Activated CD4-positive, CD25-positive, alpha-beta regulatory T cell treated with anti-CD3 and anti-CD28 coated beads, Interleukin-2, amount 50 U/mL, for 16 hours (primary cell): ENCODE measurements at regions not wholly inside any gene's neighbourhood (a gene's known extent, or its start where the extent isn't known, plus 50 kb on each side); places are given as distances from the start of the nearest gene placed in this dataset.

Experiments
- DNase-seq: peaks from one replicate; pipeline ENCODE4 v3.0.0-alpha.2; 2020; ENCODE audit warnings: low read depth, low spot score

DNA sequence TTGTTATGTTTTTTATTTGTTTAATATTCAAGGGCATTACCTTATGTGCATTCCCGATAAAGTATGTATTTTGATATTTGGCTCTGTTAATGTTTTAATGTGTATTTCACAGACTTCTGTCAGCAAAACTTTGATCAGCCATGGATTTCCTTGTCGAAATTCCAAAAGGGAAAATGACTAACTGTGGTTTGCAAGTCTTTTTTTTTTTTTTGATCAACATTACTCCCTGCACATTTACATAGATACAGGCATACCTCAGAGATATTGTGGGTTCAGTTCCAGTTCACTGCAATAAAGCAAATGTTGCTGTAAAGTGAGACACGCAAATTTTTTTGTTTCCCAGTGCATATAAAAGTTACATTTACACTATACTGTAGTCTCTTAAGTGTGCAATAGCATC lies 351.9 kb downstream of the CXCL12 start:
- DNase-seq: no peak

GRCh38 chr10:44032216-44032615 lies 352.7 kb downstream of the CXCL12 start:
- DNase-seq: no peak

- DNase-seq: no peak
Measured at GRCh38 chr10:44030738-44031137, 354.2 kb downstream of the CXCL12 start.

DNA sequence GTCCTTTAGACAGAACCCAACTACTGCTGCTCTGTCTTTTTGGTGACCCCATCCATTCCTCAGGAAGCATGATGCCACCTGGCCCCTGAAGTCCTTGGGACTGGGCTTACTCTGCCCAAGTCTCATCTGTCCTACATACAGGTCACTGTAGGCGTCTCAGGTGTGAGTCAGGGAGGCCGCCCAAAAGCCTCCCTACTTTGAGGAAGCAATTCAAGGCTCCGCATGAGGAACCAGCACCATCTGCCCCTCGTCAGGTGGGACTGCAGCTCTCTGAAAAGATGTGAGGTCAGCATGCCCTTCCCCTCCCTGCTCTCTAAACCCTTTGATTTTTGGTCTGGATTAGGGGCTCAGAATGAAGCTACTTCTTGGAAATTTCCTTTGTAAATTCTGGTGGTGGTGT lies 354.8 kb downstream of the CXCL12 start:
- DNase-seq: no peak

GRCh38 chr10:44028384-44029137 lies 356.3 kb downstream of the CXCL12 start:
- no peak for DNase-seq

GRCh38 chr10:44024356-44025116 lies 360.4 kb downstream of the CXCL12 start:
- DNase-seq: no peak

DNA sequence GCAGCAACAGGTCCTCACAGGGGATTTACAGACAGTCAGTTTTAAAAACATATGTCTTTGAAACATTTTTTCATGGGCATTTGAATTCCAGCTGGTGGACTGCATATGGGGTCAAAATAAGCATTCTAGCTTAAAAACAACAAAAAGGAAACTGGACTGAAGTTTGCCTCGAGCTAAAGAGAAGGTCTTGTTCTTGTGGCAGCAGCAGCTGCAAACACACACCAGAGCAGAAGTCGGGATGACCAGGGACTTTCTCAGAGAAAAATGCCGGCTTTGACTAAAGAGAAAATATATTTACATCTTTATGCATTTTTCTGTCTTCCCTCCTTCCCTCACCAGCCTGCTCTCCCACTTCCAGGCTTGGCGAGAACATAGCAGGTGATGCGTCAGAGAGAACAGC lies 361.4 kb downstream of the CXCL12 start:
- DNase-seq: no peak

DNA sequence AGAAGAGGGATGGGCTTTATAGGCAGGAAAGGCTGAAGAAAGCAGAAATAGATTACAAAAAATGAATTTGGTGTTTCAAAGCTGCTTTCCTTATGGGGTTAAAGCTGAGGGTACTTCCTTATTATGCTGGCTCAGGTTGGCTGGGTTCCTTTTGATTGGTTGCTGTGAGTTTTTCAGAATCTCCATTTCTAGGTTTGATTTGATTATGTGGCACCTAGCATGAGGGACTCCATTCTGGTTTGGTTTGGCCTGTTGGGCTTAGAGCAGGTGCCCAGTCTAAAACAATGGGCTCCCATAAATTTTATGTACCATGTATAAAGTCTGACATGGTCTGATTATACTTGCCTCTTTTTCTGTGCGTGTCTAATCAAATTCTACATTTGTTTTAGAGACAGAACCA lies 362.7 kb downstream of the CXCL12 start:
- no peak for DNase-seq

GRCh38 chr10:44020322-44021111 lies 364.4 kb downstream of the CXCL12 start:
- DNase-seq: no peak

GRCh38 chr10:44017483-44018145 lies 367.3 kb downstream of the CXCL12 start:
- no peak for DNase-seq

DNA sequence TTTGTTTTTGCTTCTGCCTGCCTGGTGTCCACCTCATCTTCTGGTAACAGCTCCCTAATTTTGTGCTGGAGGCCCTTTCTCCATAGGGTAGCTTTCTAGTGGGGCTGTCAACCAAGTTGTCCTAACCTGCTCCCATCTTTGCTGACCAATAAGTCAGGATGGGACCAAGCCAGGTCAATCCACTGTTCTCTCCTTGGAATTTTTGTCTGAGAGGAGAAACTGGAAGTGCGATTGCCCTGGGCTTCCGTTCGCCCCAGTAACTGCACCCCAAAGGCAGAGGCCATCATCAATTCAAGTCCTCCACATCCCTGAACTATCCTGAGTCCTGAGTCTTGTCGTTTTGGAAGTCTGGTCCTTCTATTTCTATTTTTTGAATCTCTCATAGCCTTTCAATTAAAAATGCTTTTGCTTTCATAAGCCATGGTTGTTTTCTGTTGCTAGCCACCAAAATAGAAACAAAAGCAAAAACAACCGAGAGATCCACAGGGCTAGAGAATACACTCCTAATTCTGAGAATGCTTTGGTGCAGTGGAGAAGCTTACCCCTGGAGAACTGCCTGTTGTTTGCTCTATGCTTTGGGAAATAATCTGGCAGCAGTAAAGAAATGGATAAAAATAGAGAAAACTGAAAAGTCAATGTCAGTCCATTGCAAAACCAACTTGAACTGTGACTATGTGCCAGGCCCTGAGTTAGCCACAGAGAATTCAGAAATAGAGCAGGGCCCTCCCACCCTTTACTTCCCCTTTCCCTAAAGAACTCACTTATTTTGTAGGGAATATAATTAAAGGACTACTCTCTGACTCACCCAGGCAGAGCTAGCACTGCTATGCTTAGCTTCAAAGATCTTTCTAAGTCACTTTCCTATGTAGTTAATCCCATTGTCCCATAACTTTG lies 368.1 kb downstream of the CXCL12 start:
- DNase-seq: no peak

DNA sequence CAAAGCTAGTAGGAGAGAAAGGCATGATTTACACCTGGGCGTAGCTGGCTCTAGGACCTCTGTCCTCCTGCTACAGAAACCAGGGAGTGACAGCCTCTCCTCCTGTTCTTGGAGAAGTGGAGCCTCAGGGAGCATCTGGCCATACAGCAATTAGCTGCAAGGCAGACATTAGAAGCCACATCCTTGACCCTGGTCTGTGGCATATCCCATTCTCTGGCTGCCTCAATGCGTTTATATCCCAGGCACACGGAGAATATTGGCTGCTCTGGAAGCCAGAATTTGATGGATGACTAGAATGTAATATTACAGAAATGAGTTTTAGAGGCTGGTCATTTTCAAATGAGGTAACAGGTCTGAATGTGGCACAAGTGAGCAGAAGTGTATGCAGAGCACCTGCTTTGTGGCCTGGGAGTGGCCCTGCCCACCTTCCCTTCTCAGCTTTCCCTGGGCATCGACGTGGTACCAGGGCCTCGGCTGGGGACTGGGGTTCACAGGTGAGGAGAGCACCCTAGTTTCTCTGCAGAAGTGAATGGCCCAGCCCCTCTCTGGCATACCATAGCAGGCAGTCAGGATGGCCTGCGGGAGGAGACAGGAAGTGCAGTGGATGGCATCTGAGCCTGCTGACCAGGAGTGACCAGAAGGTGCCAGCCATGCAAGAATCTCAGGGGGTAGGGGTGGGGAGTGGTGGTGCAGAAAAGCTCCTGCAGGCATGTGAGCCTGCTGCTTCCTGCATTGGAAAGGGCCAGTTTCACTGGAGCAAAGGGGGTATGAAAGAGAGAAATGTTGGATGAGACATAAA lies 367.2 kb upstream of the ZNF32 start:
- DNase-seq: no peak

DNA sequence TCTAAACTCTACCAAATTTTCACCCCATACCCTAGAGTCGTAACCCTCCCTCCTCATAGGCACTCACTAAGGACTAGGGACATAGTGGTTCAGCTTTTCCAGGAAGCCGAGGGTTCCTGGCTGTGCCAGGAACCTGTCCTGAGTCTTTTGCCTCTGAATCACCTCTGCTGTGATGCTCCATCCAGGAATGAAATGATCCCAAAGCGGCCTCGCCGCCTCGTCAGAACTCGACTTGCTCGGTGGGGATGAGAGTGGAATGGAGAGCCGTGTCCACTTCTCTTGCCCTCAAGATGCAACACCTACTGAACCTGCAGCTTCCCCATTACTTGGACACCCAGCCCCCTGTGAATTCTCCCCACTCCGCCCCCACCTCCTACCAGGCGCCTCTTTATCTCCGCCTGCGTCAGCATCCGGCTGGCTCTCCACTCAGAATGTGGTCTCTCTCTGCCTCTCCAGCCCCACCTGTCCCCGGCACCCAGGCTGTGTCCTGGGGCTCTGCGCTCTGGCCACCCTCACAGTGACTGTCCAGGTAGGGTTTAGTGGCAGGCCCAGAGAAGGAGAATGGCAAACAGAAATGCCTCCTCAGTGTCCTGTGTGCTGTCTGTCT lies 366.1 kb upstream of the ZNF32 start:
- DNase-seq: no peak

DNA sequence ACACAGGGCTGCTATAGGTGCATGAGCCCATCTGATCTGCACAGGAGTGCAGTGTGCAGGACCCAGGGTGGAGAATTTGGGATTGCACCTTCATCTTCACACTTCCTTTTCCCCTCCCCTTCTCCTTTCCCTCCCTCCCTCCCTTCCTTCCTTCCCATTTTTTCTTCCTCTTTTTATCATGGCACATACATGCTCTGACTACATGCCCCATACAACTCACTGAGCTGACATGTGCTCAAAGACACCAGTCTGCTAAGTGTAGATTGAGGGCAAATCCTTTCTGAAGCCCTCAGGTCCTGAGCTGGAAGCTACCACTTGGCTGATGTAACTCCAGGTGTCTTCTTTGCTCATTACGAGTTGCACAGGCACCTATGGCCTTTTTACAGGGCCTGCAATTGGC lies 365.3 kb upstream of the ZNF32 start:
- DNase-seq: no peak

GRCh38 chr10:44012921-44013320 lies 364.2 kb upstream of the ZNF32 start:
- no peak for DNase-seq

DNA sequence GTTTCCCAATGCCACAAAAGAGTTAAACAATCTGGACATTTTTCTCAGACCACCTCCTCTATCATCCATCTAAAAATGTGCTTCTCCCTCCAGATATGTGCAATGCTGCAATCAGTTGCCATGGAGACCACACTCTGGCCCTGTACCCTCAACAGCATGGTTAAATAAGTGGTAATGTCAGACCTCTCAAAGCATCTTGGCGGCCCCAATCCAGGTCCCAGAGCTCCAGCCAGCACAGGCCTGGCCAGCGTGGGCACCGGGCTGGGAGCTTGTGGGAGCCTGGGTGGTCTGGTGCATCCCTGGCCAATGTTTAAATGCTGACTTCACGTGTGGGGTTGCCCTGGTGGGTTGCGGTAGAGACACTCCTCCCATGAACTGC lies 362.9 kb upstream of the ZNF32 start:
- DNase-seq: no peak

DNA sequence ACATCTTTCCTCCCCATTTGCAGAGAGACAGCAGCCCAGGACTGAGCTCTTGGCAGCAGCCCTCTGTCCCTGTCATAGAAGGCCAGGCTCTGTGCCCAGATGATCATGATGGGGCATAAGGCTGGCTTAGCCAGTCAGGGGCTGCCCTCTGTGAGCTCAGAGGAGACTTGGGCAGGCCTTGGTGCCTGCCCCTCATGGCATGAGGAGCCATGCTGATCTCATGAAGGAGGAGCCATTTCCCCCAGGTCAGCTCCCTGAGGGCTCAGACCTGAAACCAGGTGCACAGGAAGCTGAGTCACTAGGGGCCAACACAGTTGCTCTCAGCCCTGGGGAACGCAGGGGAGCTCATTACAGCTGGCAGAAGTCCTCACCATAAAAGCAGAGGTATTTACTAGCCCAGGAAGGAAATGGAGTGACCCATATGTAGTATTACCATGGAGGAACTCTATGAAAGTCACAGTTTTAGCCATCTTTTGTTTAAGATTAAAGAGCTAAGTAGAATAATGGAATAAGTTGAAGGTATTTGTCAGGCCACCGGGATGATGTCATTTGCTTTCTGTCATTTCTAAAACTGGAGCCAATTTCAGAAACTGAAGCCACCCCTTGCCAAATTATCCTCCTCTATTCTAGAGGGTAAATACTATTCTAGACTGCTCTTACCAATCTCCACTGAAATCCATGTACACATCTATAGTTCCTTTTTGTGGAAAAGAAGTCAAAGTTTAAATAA lies 362.4 kb upstream of the ZNF32 start:
- no peak for DNase-seq

DNA sequence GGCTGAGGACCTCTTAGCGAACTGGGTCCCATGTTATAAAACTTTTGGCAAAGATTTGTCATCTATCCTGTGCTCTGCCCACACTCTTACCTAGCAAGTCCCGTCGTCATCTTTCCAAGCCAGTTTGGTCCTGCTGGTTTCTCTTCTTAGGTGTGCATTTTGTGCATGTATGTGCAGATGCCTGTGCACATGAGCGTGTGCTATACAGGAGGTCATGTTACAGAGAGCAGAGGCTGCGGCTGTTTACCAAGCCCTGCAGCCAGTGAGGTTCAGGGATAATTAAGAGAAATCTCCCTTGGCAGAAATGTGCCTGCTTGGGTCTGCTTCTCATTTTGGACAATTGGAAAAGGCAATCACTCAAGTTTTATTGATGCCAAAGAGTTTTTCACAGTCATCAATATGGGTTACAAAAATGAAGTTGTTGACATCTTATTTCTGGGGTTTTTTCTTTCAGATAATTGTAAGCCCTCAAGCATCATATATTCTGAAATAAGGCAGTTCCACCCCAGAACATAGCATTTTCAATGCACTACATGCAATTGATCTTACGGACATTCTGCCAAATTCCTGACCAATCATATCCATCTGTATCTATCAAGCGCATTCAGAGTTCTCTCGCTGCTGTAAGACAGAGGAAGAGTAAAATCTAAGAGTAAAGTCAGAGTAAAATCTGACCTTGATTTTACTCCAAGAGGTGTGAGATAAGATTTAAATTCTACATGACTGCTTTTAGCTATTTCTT lies 361.4 kb upstream of the ZNF32 start:
- no peak for DNase-seq
